K562 (cell line): ENCODE measurements at regions not wholly inside any gene's neighbourhood (a gene's known extent, or its start where the extent isn't known, plus 50 kb on each side); places are given as distances from the start of the nearest gene placed in this dataset.
"Not testable (repeated sequence)": the region's sequence is repeated elsewhere in the genome, so short reads cannot be mapped to it uniquely, and the experiment has no call there.

Source experiments
- BRD4 ChIP-seq: fragments of 200-600 bp; sonication (generic); IDR thresholded peaks from 2 replicates; pipeline ENCODE4 v1.6.1; 2017; ENCODE audit warnings: inconsistent platforms
- POLR2A ChIP-seq: fragments of 450-650 bp; conservative IDR thresholded peaks from 2 replicates; pipeline ENCODE4 v1.6.1; 2016
- ZNF140 ChIP-seq: fragments of 250-450 bp; sonication (Bioruptor Pico); IDR thresholded peaks from 2 replicates; pipeline ENCODE4 v1.8.0; 2021; ENCODE audit warnings: moderate library complexity, mild to moderate bottlenecking, inconsistent platforms
- TF ChIP-seq, protein P1 (sequence below): IDR thresholded peaks from 2 replicates; pipeline ENCODE4 v1.6.1; 2012; ENCODE audit warnings: low read depth, low read length, improper control_type of control experiment, borderline replicate concordance

DNA sequence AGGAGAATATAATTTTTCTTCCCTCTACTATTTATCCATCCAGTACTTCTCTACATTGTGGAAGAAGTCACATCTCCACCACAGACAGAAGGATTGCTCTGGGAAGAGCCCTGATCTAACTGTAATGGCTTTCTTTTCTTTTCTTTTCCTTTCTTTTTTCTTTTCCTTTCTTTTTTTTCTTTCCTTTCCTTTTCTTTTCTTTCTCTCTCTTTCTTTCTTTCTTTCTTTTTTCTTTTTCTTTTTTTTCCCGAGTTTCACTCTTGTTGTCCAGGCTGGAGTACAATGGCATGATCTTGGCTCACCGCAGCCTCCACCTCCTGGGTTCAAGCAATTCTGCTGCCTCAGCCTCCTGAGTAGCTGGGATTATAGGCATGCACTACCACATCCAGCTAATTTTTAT, 131.7 kb downstream of the KLF6 start:
- not testable (repeated sequence) for TF ChIP-seq BRD4; POLR2A; ZNF140 (CRISPR knock-in tag)
- TF ChIP-seq, protein P1, sequence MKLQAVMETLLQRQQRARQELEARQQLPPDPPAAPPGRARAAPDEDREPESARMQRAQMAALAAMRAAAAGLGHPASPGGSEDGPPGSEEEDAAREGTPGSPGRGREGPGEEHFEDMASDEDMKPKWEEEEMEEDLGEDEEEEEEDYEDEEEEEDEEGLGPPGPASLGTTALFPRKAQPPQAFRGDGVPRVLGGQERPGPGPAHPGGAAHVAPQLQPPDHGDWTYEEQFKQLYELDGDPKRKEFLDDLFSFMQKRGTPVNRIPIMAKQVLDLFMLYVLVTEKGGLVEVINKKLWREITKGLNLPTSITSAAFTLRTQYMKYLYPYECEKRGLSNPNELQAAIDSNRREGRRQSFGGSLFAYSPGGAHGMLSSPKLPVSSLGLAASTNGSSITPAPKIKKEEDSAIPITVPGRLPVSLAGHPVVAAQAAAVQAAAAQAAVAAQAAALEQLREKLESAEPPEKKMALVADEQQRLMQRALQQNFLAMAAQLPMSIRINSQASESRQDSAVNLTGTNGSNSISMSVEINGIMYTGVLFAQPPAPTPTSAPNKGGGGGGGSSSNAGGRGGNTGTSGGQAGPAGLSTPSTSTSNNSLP = not testable (repeated sequence)
